GM19463 (cell line): ENCODE measurements at regions not wholly inside any gene's neighbourhood (a gene's known extent, or its start where the extent isn't known, plus 50 kb on each side); places are given as distances from the start of the nearest gene placed in this dataset.
A peak's percentile ranks its signal among the peaks of the same experiment; 100 is the strongest.
"Not testable (repeated sequence)": the region's sequence is repeated elsewhere in the genome, so short reads cannot be mapped to it uniquely, and the experiment has no call there.

Source experiments
- ATAC-seq: cut with Tn5 transposase; IDR thresholded peaks from one replicate; pipeline ENCODE4 v1.9.1; 2021; ENCODE audit warnings: mild to moderate bottlenecking, moderate library complexity; ENCODE audit not compliant: unreplicated experiment

- no peak for ATAC-seq
These were observed 90.3 kb upstream of the RANBP6 start for GRCh38 chr9:6105738-6106137.

GRCh38 chr9:6104406-6104805 lies 89.0 kb upstream of the RANBP6 start:
- ATAC-seq = not testable (repeated sequence)

- not testable (repeated sequence) for ATAC-seq
These were observed 88.5 kb upstream of the RANBP6 start for GRCh38 chr9:6103911-6104310.

GRCh38 chr9:6102336-6102987 lies 87.0 kb upstream of the RANBP6 start:
- ATAC-seq = not testable (repeated sequence)

GRCh38 chr9:6101725-6102124 lies 86.3 kb upstream of the RANBP6 start:
- ATAC-seq = not testable (repeated sequence)

GRCh38 chr9:6099346-6099745 lies 83.9 kb upstream of the RANBP6 start:
- not testable (repeated sequence) for ATAC-seq

GRCh38 chr9:6098431-6098830 lies 83.0 kb upstream of the RANBP6 start:
- ATAC-seq = no peak

- ATAC-seq = no peak
These were observed 81.4 kb upstream of the RANBP6 start for GRCh38 chr9:6096821-6097220.

- no peak for ATAC-seq
These were observed 75.1 kb upstream of the RANBP6 start for GRCh38 chr9:6090277-6091210.

GRCh38 chr9:6089300-6089699 lies 73.9 kb upstream of the RANBP6 start:
- no peak for ATAC-seq

GRCh38 chr9:6086006-6086655 lies 70.7 kb upstream of the RANBP6 start:
- ATAC-seq = no peak

- ATAC-seq = peak; percentile 96
These were observed 64.8 kb upstream of the RANBP6 start for GRCh38 chr9:6080154-6080716.

- ATAC-seq = no peak
These were observed 64.0 kb upstream of the RANBP6 start for GRCh38 chr9:6079386-6079785.

GRCh38 chr9:6078382-6079105 lies 63.1 kb upstream of the RANBP6 start:
- ATAC-seq = no peak

GRCh38 chr9:6076851-6077250 lies 61.4 kb upstream of the RANBP6 start:
- ATAC-seq = no peak

- no peak for ATAC-seq
These were observed 58.3 kb upstream of the RANBP6 start for GRCh38 chr9:6073731-6074130.

GRCh38 chr9:6072865-6073264 lies 57.4 kb upstream of the RANBP6 start:
- no peak for ATAC-seq

- no peak for ATAC-seq
These were observed 57.0 kb upstream of the RANBP6 start for GRCh38 chr9:6072453-6072852.

- ATAC-seq = peak; percentile 97
These were observed 53.6 kb upstream of the RANBP6 start for GRCh38 chr9:6068983-6069382.

GRCh38 chr9:6067426-6067825 lies 52.0 kb upstream of the RANBP6 start:
- ATAC-seq = no peak
